ENCODE measurements at regions not wholly inside any gene's neighbourhood (a gene's known extent, or its start where the extent isn't known, plus 50 kb on each side); places are given as distances from the start of the nearest gene placed in this dataset.

GRCh38 chr4:101515099-101515498, 167.8 kb upstream of the PPP3CA start:
- TF ChIP-seq EZH2phosphoT487 (IDR thresholded peaks at IDR 0.05; ENCODE audit: low read depth) (no peak), CTCF (IDR thresholded peaks at IDR 0.05; ENCODE audit: low read depth, low read length) (no peak)
- H3K4me2 ChIP-seq (ENCODE audit: low read length): no peak overlapping the region
- no peaks in the 10 kb centered on the region for H3K4me1 ChIP-seq (ENCODE audit: low read length)
- H3K4me3 ChIP-seq (ENCODE audit: low read length): no peak overlapping the region
- no peak overlapping the region for H2AFZ ChIP-seq (ENCODE audit: low read depth, low read length)
- H4K20me1 ChIP-seq (ENCODE audit: insufficient read depth, low read length): no peaks in the 10 kb centered on the region
- H3K9me3 ChIP-seq (ENCODE audit: insufficient read depth, low read length): no peaks in the 10 kb centered on the region
- H3K27ac ChIP-seq (ENCODE audit: low read length): no peak overlapping the region
- H3K36me3 ChIP-seq (replicated peaks; ENCODE audit: low read depth, low read length): no peaks in the 10 kb centered on the region
- no peak overlapping the region for H3K9ac ChIP-seq (ENCODE audit: low read length)
- no peaks in the 10 kb centered on the region for H3K27me3 ChIP-seq (ENCODE audit: low read depth, low read length)
- no peaks in the 10 kb centered on the region for H3K79me2 ChIP-seq (ENCODE audit: low read length)

GRCh38 chr4:101512416-101512815, 165.1 kb upstream of the PPP3CA start:
- no peaks in the 10 kb centered on the region for H3K79me2 ChIP-seq (ENCODE audit: low read length)
- TF ChIP-seq CTCF (IDR thresholded peaks at IDR 0.05; ENCODE audit: low read depth, low read length) (no peak), EZH2phosphoT487 (IDR thresholded peaks at IDR 0.05; ENCODE audit: low read depth) (no peak)
- H2AFZ ChIP-seq (ENCODE audit: low read depth, low read length): no peak overlapping the region

DNA sequence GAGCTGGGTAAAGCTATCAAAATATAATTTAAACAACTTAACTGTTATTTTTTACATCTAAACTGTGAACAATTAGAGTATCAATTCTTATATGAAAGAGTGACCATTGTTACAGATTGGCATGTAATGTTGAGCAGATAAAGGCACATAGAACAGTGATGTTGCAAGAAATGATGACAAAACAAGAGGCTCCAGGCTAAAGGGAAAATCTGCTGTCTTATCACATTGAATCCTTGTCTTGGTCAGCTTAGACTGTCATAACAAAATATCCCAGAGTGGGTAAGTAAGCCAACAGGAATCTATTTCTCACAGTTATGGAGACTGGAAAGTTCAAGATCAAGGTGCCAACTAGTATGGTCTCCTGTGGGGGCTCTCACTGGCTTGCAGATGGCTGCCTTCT, 154.1 kb upstream of the PPP3CA start:
- TF ChIP-seq CTCF (IDR thresholded peaks at IDR 0.05; ENCODE audit: low read depth, low read length) (no peak), EZH2phosphoT487 (IDR thresholded peaks at IDR 0.05; ENCODE audit: low read depth) (no peak)
- H2AFZ ChIP-seq (ENCODE audit: low read depth, low read length): no peak overlapping the region
- H3K9ac ChIP-seq (ENCODE audit: low read length): no peak overlapping the region

More at GRCh38 chr4:101512416-101512815, 165.1 kb upstream of the PPP3CA start:
- H4K20me1 ChIP-seq (ENCODE audit: insufficient read depth, low read length): no peaks in the 10 kb centered on the region
- no peaks in the 10 kb centered on the region for H3K9me3 ChIP-seq (ENCODE audit: insufficient read depth, low read length)
- no peaks in the 10 kb centered on the region for H3K27me3 ChIP-seq (ENCODE audit: low read depth, low read length)
- H3K27ac ChIP-seq (ENCODE audit: low read length): no peak overlapping the region
- no peak overlapping the region for H3K4me3 ChIP-seq (ENCODE audit: low read length)
- no peak overlapping the region for H3K9ac ChIP-seq (ENCODE audit: low read length)
- no peak overlapping the region for H3K4me2 ChIP-seq (ENCODE audit: low read length)
- no peaks in the 10 kb centered on the region for H3K36me3 ChIP-seq (replicated peaks; ENCODE audit: low read depth, low read length)
- no peaks in the 10 kb centered on the region for H3K4me1 ChIP-seq (ENCODE audit: low read length)

DNA sequence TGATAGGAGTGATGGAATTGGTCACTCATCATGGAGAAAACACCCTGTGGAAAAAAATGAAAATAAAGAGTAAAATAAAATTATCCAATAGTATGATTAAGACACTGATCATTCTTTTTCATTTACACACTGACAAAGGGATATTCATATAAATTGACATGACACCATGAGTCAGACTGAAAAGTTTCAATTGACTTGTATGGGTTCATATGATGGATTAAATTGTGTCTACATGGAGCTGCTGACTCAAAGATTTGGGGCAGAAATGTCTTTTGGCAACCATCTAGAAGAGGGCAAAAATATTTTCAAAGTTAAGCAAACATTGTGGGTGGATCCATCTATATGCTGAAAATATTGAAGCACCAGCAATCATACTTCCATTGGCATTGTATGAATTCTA, 153.4 kb upstream of the PPP3CA start:
- no peaks in the 10 kb centered on the region for H3K27me3 ChIP-seq (ENCODE audit: low read depth, low read length)
- H3K4me2 ChIP-seq (ENCODE audit: low read length): no peak overlapping the region
- H2AFZ ChIP-seq (ENCODE audit: low read depth, low read length): no peak overlapping the region
- H3K36me3 ChIP-seq (replicated peaks; ENCODE audit: low read depth, low read length): no peaks in the 10 kb centered on the region
- H3K9me3 ChIP-seq (ENCODE audit: insufficient read depth, low read length): no peaks in the 10 kb centered on the region
- H3K79me2 ChIP-seq (ENCODE audit: low read length): no peaks in the 10 kb centered on the region
- H3K4me1 ChIP-seq (ENCODE audit: low read length): no peaks in the 10 kb centered on the region
- no peak overlapping the region for H3K27ac ChIP-seq (ENCODE audit: low read length)
- TF ChIP-seq EZH2phosphoT487 (IDR thresholded peaks at IDR 0.05; ENCODE audit: low read depth) (no peak), CTCF (IDR thresholded peaks at IDR 0.05; ENCODE audit: low read depth, low read length) (no peak)
- H3K4me3 ChIP-seq (ENCODE audit: low read length): no peak overlapping the region
- no peaks in the 10 kb centered on the region for H4K20me1 ChIP-seq (ENCODE audit: insufficient read depth, low read length)
- no peak overlapping the region for H3K9ac ChIP-seq (ENCODE audit: low read length)

More for the DNA sequence above, 154.1 kb upstream of the PPP3CA start:
- Histone ChIP-seq H3K27me3 (ENCODE audit: low read depth, low read length) (no peaks in the 10 kb centered on the region), H3K36me3 (replicated peaks; ENCODE audit: low read depth, low read length) (no peaks in the 10 kb centered on the region), H3K9me3 (ENCODE audit: insufficient read depth, low read length) (no peaks in the 10 kb centered on the region), H3K27ac (ENCODE audit: low read length) (no peak overlapping the region), H3K79me2 (ENCODE audit: low read length) (no peaks in the 10 kb centered on the region), H4K20me1 (ENCODE audit: insufficient read depth, low read length) (no peaks in the 10 kb centered on the region), H3K4me2 (ENCODE audit: low read length) (no peak overlapping the region), H3K4me3 (ENCODE audit: low read length) (no peak overlapping the region), H3K4me1 (ENCODE audit: low read length) (no peaks in the 10 kb centered on the region)

Data from OCI-LY3 (cell line).